GM08714 (cell line): ENCODE measurements at regions not wholly inside any gene's neighbourhood (a gene's known extent, or its start where the extent isn't known, plus 50 kb on each side); places are given as distances from the start of the nearest gene placed in this dataset.
A peak's percentile ranks its signal among the peaks of the same experiment; 100 is the strongest.
"Not testable (repeated sequence)": the region's sequence is repeated elsewhere in the genome, so short reads cannot be mapped to it uniquely, and the experiment has no call there.

ENCODE experiments used
- H3K4me3 ChIP-seq: fragments of 200-500 bp; sonication (Bioruptor generic); 2 replicates; pipeline ENCODE4 v1.5.1; 2014; ENCODE audit warnings: mild to moderate bottlenecking, low read length, inconsistent platforms
- ZNF274 ChIP-seq: IDR thresholded peaks from 2 replicates; pipeline ENCODE4 v1.6.1; 2012; ENCODE audit warnings: mild to moderate bottlenecking, low read depth, low read length

DNA sequence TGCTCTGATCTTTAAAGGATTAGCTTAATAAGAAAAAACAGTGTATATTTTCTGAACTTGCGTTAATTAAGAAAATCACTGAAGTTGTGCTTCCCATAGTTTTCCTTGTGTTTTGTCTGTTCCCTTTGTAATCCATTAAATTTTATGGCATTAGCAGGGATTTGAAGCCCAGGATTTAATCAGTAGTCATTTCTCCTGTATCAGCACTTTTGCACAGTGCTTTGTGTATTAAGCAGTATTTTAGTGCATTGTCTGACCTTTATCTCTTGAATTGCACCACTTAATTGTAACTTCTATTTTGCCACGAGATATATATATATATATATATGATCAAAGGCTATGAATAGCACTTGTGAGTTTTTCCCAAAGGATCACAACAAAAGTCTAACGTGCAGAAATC is 133.7 kb downstream of the S1PR1 start:
- TF ChIP-seq ZNF274: no peak
- no peak overlapping the region for H3K4me3 ChIP-seq

DNA sequence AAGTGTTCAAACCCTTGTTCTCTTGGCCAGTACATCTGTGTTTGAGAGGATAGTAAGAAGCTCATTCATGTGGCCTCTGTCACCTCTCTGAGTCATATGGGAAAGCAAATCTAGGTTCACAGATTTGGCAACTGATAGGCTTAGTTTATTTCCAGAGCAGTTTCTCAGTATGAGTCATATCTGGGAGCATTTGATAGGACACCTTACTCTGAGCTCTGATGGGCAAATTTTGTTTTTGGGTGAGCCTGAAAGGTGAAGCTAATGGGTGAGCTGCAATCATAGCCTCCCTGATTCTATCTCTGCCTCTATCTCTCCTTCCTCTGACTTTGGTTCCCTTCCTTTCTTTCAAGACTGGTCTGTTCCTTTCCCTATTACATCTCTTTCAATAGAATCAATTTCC is 134.4 kb downstream of the S1PR1 start:
- H3K4me3 ChIP-seq: peak overlapping the region; percentile 64
- TF ChIP-seq ZNF274: no peak

DNA sequence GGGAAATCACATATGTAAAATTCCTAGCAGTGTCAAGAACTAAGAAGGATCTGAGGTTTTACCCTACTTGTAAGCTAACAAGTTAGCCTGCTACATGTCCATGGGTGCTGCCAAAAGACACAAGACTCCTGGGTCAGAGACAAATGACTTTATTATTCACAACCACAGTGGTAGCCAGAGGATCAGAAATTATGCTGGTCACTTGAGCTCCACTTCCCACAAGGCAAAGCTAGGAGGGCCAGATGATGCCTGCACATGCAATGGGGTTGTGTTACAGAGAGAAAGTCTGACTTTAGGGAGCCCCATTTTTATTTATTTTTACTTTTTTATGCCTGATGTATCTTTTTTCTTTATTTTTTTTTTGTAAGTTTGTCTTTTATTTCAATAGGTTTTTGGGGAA is 136.8 kb downstream of the S1PR1 start:
- peak overlapping the region; percentile 42; the same call in 1 of the 2 replicates for H3K4me3 ChIP-seq
- no peak for TF ChIP-seq ZNF274

DNA sequence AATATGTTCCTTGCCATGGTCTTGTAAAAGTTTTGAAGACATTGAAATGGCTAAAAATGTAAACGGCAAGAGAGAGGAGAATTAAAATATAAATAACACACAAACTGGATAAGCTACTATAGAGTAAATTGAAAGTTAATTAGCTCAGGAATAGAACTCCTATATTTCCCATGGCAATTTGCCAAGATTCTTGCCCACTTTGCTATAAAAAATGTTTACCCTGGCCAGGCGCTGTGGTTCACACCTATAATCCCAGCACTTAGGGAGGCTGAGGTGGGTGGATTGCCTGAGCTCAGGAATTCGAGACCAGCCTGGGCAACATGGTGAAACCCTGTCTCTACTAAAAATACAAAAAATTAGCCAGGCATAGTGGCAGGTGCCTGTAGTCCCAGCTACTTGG is 138.6 kb downstream of the S1PR1 start:
- H3K4me3 ChIP-seq: not testable (repeated sequence)

GRCh38 chr1:101376121-101377083 is 139.6 kb downstream of the S1PR1 start:
- TF ChIP-seq ZNF274: no peak
- no peak overlapping the region for H3K4me3 ChIP-seq

GRCh38 chr1:101377084-101377835 is 140.4 kb downstream of the S1PR1 start:
- H3K4me3 ChIP-seq: no peak overlapping the region
- no peak for TF ChIP-seq ZNF274

- no peak overlapping the region; the same call in 1 of the 2 replicates for H3K4me3 ChIP-seq
Measured at GRCh38 chr1:101379037-101379436, 142.2 kb downstream of the S1PR1 start.

DNA sequence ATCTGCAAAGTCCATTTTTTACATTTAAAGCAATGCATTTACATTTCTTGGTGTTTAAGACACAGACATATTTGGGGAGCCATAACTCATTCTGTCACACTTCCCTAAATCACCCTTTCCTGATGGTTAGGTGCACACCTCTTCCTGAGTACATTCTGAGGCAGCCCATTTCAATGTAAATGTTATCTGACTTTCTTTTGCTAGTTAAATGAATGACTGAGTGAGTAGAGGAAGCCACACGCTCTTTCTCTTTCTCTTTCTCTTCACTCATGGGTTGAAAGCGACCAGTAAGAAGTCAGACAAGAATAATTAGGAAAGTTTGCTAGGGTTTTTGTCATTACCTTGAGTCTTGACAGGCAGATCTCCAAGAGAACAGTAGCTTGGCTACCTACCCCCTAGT is 143.1 kb downstream of the S1PR1 start:
- H3K4me3 ChIP-seq: no peak overlapping the region
- no peak for TF ChIP-seq ZNF274

More at GRCh38 chr1:101379037-101379436, 142.2 kb downstream of the S1PR1 start:
- TF ChIP-seq ZNF274: no peak

- TF ChIP-seq ZNF274: no peak
- H3K4me3 ChIP-seq: no peak overlapping the region
Measured at GRCh38 chr1:101382135-101382534, 145.3 kb downstream of the S1PR1 start.

- no peak overlapping the region for H3K4me3 ChIP-seq
- TF ChIP-seq ZNF274: no peak
Measured at GRCh38 chr1:101388904-101389546, 152.2 kb downstream of the S1PR1 start.

GRCh38 chr1:101389547-101389929 is 152.7 kb downstream of the S1PR1 start:
- no peak for TF ChIP-seq ZNF274
- no peak overlapping the region for H3K4me3 ChIP-seq

DNA sequence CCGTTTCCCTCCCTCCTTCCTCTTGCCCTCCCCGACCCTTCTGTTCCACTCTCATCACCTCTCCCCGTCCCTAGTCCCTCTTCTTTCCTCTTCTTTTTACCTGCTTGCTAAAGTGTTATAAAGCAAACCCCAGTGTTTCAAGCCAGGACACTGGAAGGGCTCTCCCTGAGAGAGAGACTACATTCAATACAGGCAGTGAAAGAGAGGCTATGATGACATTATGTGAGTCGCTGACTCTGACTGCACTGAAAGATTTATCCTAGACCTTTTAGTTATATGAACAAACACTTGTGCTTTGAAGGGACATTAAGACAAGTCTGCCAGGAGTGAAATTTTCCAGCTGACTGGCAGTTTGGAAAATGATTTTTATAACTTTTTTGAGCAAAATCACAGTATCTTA is 155.7 kb downstream of the S1PR1 start:
- H3K4me3 ChIP-seq: no peak overlapping the region
- no peak for TF ChIP-seq ZNF274

GRCh38 chr1:101394041-101394440 is 157.2 kb downstream of the S1PR1 start:
- TF ChIP-seq ZNF274: no peak
- H3K4me3 ChIP-seq: no peak overlapping the region

DNA sequence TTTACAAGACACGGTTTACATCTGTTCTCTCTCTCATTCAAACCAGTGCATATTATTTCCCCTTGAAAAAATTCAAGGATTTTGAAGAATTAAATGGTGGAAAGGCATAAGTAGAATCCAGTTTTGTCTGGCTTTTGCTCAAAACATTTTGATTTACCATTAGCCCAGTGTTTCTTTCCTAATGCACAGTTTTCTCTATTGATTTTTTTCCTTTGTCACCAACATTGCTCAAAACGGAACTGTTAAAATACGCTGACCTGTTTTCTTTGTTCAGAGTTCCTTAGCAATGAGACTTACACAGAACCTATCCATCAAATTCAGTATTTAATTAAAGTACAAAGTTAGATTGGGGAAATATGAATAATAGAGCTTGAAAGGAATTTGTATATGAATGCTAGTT is 162.4 kb downstream of the S1PR1 start:
- no peak overlapping the region for H3K4me3 ChIP-seq
- TF ChIP-seq ZNF274: no peak
